H1 (cell line): ENCODE measurements at regions not wholly inside any gene's neighbourhood (a gene's known extent, or its start where the extent isn't known, plus 50 kb on each side); places are given as distances from the start of the nearest gene placed in this dataset.

ENCODE experiments used
- CTCF ChIA-PET: fragments of 300-600 bp; sonication (Branson Sonifier 250); formaldehyde crosslinking; loops from one replicate; lab custom pipeline; 2021; ENCODE audit not compliant: partially characterized antibody; lab: Charles Lee
- POLR2A ChIA-PET: fragments of 300-600 bp; sonication (Branson Sonifier 250); formaldehyde crosslinking; loops from one replicate; lab custom pipeline; 2021; ENCODE audit warnings: inconsistent platforms; ENCODE audit not compliant: partially characterized antibody; lab: Charles Lee
- DNase-seq, 2 experiments: peaks; one replicate each; pipeline versions ENCODE4 v3.0.0 to v3.0.0-alpha.2; 2010 to 2022; ENCODE audit warnings: low spot score in 2 of 2, low read depth in 1 of 2, mixed read lengths in 1 of 2
- FAIRE-seq: peaks from 2 replicates; lab custom pipeline; 2011; peaks lifted over from hg19 to GRCh38; lab: Jason Lieb, UNC
- H2AFZ ChIP-seq: 2 replicates; pipeline ENCODE4 v1.8.1; 2012; ENCODE audit warnings: low read length, inconsistent platforms
- H2AK5ac ChIP-seq: 2 replicates; pipeline ENCODE4 v1.6.1; 2013; ENCODE audit warnings: low read depth, low read length
- H2BK120ac ChIP-seq: replicated peaks from 2 replicates; pipeline ENCODE3; 2013; ENCODE audit warnings: low read depth, low read length, inconsistent platforms
- H2BK12ac ChIP-seq: 2 replicates; pipeline ENCODE4 v1.6.1; 2013; ENCODE audit warnings: low read depth, low read length
- H2BK15ac ChIP-seq: 2 replicates; pipeline ENCODE4 v1.6.1; 2013; ENCODE audit warnings: low read length
- H2BK20ac ChIP-seq: 2 replicates; pipeline ENCODE4 v1.6.1; 2013; ENCODE audit warnings: low read length
- H2BK5ac ChIP-seq: 2 replicates; pipeline ENCODE4 v1.6.1; 2013; ENCODE audit warnings: low read depth, low read length
- H3K14ac ChIP-seq: 2 replicates; pipeline ENCODE4 v1.6.1; 2013; ENCODE audit warnings: inconsistent platforms; ENCODE audit not compliant: insufficient read length
- H3K18ac ChIP-seq: 2 replicates; pipeline ENCODE4 v1.6.1; 2013; ENCODE audit warnings: low read length; ENCODE audit errors: extremely low read depth
- H3K23ac ChIP-seq: 2 replicates; pipeline ENCODE4 v1.6.1; 2013; ENCODE audit warnings: inconsistent platforms; ENCODE audit not compliant: insufficient read length
- H3K23me2 ChIP-seq: 2 replicates; pipeline ENCODE4 v1.6.1; 2013; ENCODE audit warnings: low read depth, low read length
- H3K27ac ChIP-seq: 2 replicates; pipeline ENCODE4 v1.6.1; 2011; ENCODE audit warnings: low read depth, low read length, inconsistent platforms
- H3K27me3 ChIP-seq, 4 experiments: replicated peaks in 1 of 4; 1 replicate in 1 of 4; 2 replicates in 3 of 4; pipeline versions ENCODE4 v1.6.1 to v1.8.1; 2011 to 2013; ENCODE audit warnings: low read length in 3 of 4, mild to moderate bottlenecking in 3 of 4, inconsistent platforms in 2 of 4, mixed read lengths in 2 of 4, moderate library complexity in 1 of 4; ENCODE audit not compliant: control insufficient read depth in 3 of 4, insufficient read depth in 3 of 4; ENCODE audit errors: extremely low read depth in 1 of 4
- H3K36me3 ChIP-seq, 4 experiments: 2 replicates each; pipeline versions ENCODE4 v1.6.1 to v1.8.1; 2011 to 2013; ENCODE audit warnings: mild to moderate bottlenecking in 4 of 4, low read length in 3 of 4, moderate library complexity in 2 of 4, control low read depth in 1 of 4, inconsistent platforms in 1 of 4; ENCODE audit not compliant: insufficient read depth in 4 of 4, control insufficient read depth in 2 of 4
- H3K4ac ChIP-seq: replicated peaks from 2 replicates; pipeline ENCODE3; 2013; ENCODE audit warnings: low read length, low read depth, mixed read lengths, inconsistent platforms; ENCODE audit not compliant: insufficient read length
- H3K4me1 ChIP-seq, 4 experiments: replicated peaks in 1 of 4; 1 replicate in 1 of 4; 2 replicates in 3 of 4; pipeline versions ENCODE4 v1.6.1 to v1.8.1; 2011 to 2013; ENCODE audit warnings: low read length in 3 of 4, inconsistent platforms in 2 of 4, mixed read lengths in 1 of 4; ENCODE audit not compliant: insufficient read depth in 4 of 4, control insufficient read depth in 3 of 4
- H3K4me2 ChIP-seq, 2 experiments: 2 replicates each; pipeline versions ENCODE4 v1.6.1 to v1.8.1; 2011 to 2013; ENCODE audit warnings: low read depth in 2 of 2, low read length in 2 of 2, control low read depth in 1 of 2, inconsistent platforms in 1 of 2, mild to moderate bottlenecking in 1 of 2; ENCODE audit not compliant: insufficient read depth in 1 of 2
- H3K4me3 ChIP-seq, 4 experiments: fragments of 200-600, 300-600 bp in 1 of 4; sonication (generic), shearing (Covaris generic), sonication (Bioruptor Twin) in 1 of 4; 2 replicates each; pipeline versions ENCODE4 v1.5.1 to v1.8.1; 2011 to 2016; ENCODE audit warnings: low read length in 4 of 4, low read depth in 3 of 4, control low read depth in 2 of 4, inconsistent platforms in 2 of 4, mild to moderate bottlenecking in 2 of 4, mixed read lengths in 1 of 4, moderate library complexity in 1 of 4; ENCODE audit not compliant: insufficient read depth in 2 of 4; ENCODE audit errors: extremely low read depth in 1 of 4
- H3K56ac ChIP-seq: replicated peaks from 2 replicates; pipeline ENCODE3; 2013; ENCODE audit warnings: low read depth, mild to moderate bottlenecking, mixed read lengths, low read length, inconsistent platforms; ENCODE audit not compliant: insufficient read length
- H3K79me1 ChIP-seq: 2 replicates; pipeline ENCODE4 v1.6.1; 2013; ENCODE audit warnings: low read depth, low read length, control low read depth
- H3K79me2 ChIP-seq, 2 experiments: 2 replicates each; pipeline versions ENCODE4 v1.6.1 to v1.8.1; 2012 to 2013; ENCODE audit warnings: low read length in 2 of 2, mild to moderate bottlenecking in 2 of 2, inconsistent platforms in 1 of 2; ENCODE audit not compliant: insufficient read depth in 2 of 2, control insufficient read depth in 1 of 2
- H3K9ac ChIP-seq, 4 experiments: replicated peaks in 1 of 4; 1 replicate in 1 of 4; 2 replicates in 3 of 4; pipeline versions ENCODE4 v1.6.1 to v1.8.1; 2011 to 2013; ENCODE audit warnings: low read depth in 3 of 4, low read length in 3 of 4, control low read depth in 2 of 4, mild to moderate bottlenecking in 2 of 4, moderate library complexity in 2 of 4, inconsistent platforms in 1 of 4; ENCODE audit errors: extremely low read depth in 1 of 4
- H3K9me3 ChIP-seq, 2 experiments: 2 replicates each; pipeline versions ENCODE4 v1.6.1 to v1.8.1; 2012 to 2013; ENCODE audit warnings: mild to moderate bottlenecking in 2 of 2, moderate library complexity in 2 of 2, control low read depth in 1 of 2, inconsistent platforms in 1 of 2, low read depth in 1 of 2, low read length in 1 of 2, mixed read lengths in 1 of 2; ENCODE audit not compliant: insufficient read depth in 2 of 2
- H4K20me1 ChIP-seq, 2 experiments: replicated peaks in 1 of 2; 2 replicates each; pipeline versions ENCODE3 to v1.8.1; 2011 to 2013; ENCODE audit warnings: inconsistent platforms in 2 of 2, low read length in 2 of 2, mild to moderate bottlenecking in 1 of 2; ENCODE audit not compliant: insufficient read depth in 2 of 2, control insufficient read depth in 1 of 2
- H4K5ac ChIP-seq: 2 replicates; pipeline ENCODE4 v1.6.1; 2013; ENCODE audit warnings: low read length, low read depth, mixed read lengths, inconsistent platforms; ENCODE audit not compliant: insufficient read length
- H4K8ac ChIP-seq: 2 replicates; pipeline ENCODE4 v1.8.0; 2013; ENCODE audit warnings: mild to moderate bottlenecking, moderate library complexity, low read length, inconsistent platforms; ENCODE audit not compliant: insufficient read depth; ENCODE audit errors: extremely low read depth
- H4K91ac ChIP-seq: replicated peaks from 2 replicates; pipeline ENCODE3; 2013; ENCODE audit warnings: low read length, mixed read lengths, inconsistent platforms; ENCODE audit not compliant: insufficient read length
- CBX8 ChIP-seq: fragments of 300-800, 300-1000 bp; sonication (generic); IDR thresholded peaks from 2 replicates; pipeline ENCODE4 v1.7.1; 2016; ENCODE audit warnings: low read depth, low read length, borderline replicate concordance
- CHD2 ChIP-seq: IDR thresholded peaks from 2 replicates; pipeline ENCODE4 v1.6.1; 2012; ENCODE audit warnings: low read length, improper control_type of control experiment
- EP300 ChIP-seq, 2 experiments: IDR thresholded peaks; 1 replicate in 1 of 2; 2 replicates in 1 of 2; pipeline ENCODE4 v1.6.1; 2011 to 2012; ENCODE audit warnings: low read depth in 2 of 2, low read length in 2 of 2, mild to moderate bottlenecking in 2 of 2, borderline replicate concordance in 1 of 2, inconsistent platforms in 1 of 2, moderate library complexity in 1 of 2
- SP2 ChIP-seq: IDR thresholded peaks from 2 replicates; pipeline ENCODE4 v1.6.1; 2012; ENCODE audit warnings: mild to moderate bottlenecking, low read length, inconsistent platforms
- YY1 ChIP-seq: IDR thresholded peaks from 2 replicates; pipeline ENCODE4 v1.6.1; 2011; ENCODE audit warnings: low read depth, mild to moderate bottlenecking, low read length
- WGBS, 2 experiments: shearing (Covaris generic) in 1 of 2; methylation state at CpG; one replicate each; pipeline versions ENCODE4 v1.1.6 to v1.1.7; 2013 to 2015; ENCODE audit warnings: low lambda C conversion rate in 2 of 2, mixed read lengths in 2 of 2, inconsistent platforms in 1 of 2, low coverage in 1 of 2, missing lambda C conversion rate in 1 of 2; ENCODE audit not compliant: insufficient replicate concordance in 2 of 2, insufficient coverage in 1 of 2, insufficient read length in 1 of 2; ENCODE audit errors: extremely low coverage in 1 of 2, missing lambda C conversion rate in 1 of 2; 5-methylcytosine and 5-hydroxymethylcytosine counted together

DNA sequence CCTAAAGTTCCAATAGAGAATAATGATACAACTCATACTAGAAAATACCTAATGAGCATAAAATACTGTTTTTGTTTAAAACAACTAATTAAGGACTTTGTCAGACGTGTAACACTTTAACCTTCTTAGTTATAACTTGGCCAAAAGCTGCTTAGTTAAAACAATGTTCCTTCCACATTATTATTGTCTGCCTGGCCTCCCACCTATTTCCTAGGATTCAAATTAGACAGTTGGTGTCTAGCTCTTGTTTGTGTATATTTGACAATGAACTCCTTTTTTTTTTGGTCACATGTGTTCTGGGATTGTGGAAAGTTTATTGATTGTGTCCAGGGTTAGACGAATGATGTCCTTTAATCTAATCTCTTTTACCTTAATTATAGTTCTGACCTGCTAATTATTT, 67.6 kb upstream of the PSMA6 start:
- Histone ChIP-seq H3K4me2 (no peak overlapping the region), H4K8ac (no peak overlapping the region), H4K91ac (no peak overlapping the region), H3K9me3 (no peaks in the 10 kb centered on the region), H3K27ac (no peak overlapping the region), H2BK120ac (no peak overlapping the region), H2AK5ac (no peak overlapping the region), H3K79me2 (no peaks in the 10 kb centered on the region), H3K9ac (no peak overlapping the region), H3K23me2 (no peaks in the 10 kb centered on the region; the same call in 1 of the 2 replicates), H2BK5ac (no peak overlapping the region), H4K5ac (no peak overlapping the region), H3K18ac (no peak overlapping the region), H4K20me1 (peaks cover 0 to 1% of the 10 kb centered on the region in 2 experiments), H3K56ac (no peak overlapping the region), H3K4ac (no peak overlapping the region), H3K79me1 (no peaks in the 10 kb centered on the region), H3K4me3 (no peak overlapping the region), H3K23ac (no peak overlapping the region), H3K36me3 (no peaks in the 10 kb centered on the region), H2AFZ (no peak overlapping the region), H3K14ac (no peak overlapping the region), H2BK12ac (no peak overlapping the region), H3K4me1 (no peaks in the 10 kb centered on the region), H3K27me3 (no peaks in the 10 kb centered on the region), H2BK20ac (no peak overlapping the region), H2BK15ac (no peak overlapping the region)
- FAIRE-seq: no peak
- no peak for DNase-seq
- no peak for TF ChIP-seq CHD2
- no peak for TF ChIP-seq EP300 (IDR thresholded peaks at IDR 0.05; ENCODE audit: borderline replicate concordance in 1 of 2, low read depth in 2 of 2, low read length in 2 of 2)
- no peak for TF ChIP-seq YY1
- no peak for TF ChIP-seq SP2
- no peak for TF ChIP-seq CBX8
- 83% methylated on average over 2 of the region's 2 CpGs; no CpG with 5 or more reads in 1 of the 2 experiments for WGBS, 2 experiments
- POLR2A ChIA-PET: no interaction called here
- CTCF ChIA-PET: interaction anchor here (0.6 to 3.5 kb wide), 11 partner anchors 10 to 493 kb away, joined by 3 to 10 read pairs (median 3); no protein-coding TSS in a partner anchor
